IMR-90 (cell line): ENCODE measurements at regions not wholly inside any gene's neighbourhood (a gene's known extent, or its start where the extent isn't known, plus 50 kb on each side); places are given as distances from the start of the nearest gene placed in this dataset.

ENCODE experiments used
- BHLHE40 ChIP-seq: fragments of 150-350 bp; IDR thresholded peaks from 2 replicates; pipeline ENCODE4 v1.6.1; 2016; ENCODE audit warnings: mild to moderate bottlenecking, low read depth, low read length
- CTCF ChIP-seq: conservative IDR thresholded peaks from 2 replicates; pipeline ENCODE4 v1.5.1; 2012; ENCODE audit warnings: mild to moderate bottlenecking, low read depth, low read length, improper control_type of control experiment
- ELK1 ChIP-seq: fragments of 150-350 bp; IDR thresholded peaks from 2 replicates; pipeline ENCODE4 v1.6.1; 2016; ENCODE audit warnings: low read depth, mild to moderate bottlenecking, low read length, moderate library complexity, borderline replicate concordance
- FOS ChIP-seq: fragments of 150-350 bp; IDR thresholded peaks from 2 replicates; pipeline ENCODE4 v1.6.1; 2016; ENCODE audit warnings: low read depth, low read length
- POLR2A ChIP-seq: IDR thresholded peaks from 2 replicates; pipeline ENCODE4 v1.6.1; 2012; ENCODE audit warnings: mild to moderate bottlenecking, low read depth, low read length
- RCOR1 ChIP-seq: IDR thresholded peaks from 2 replicates; pipeline ENCODE4 v1.6.1; 2012; ENCODE audit warnings: mild to moderate bottlenecking, low read length, improper control_type of control experiment; ENCODE audit not compliant: insufficient replicate concordance

- TF ChIP-seq CTCF, result no peak
- no peak for TF ChIP-seq BHLHE40
- TF ChIP-seq ELK1, result no peak
- no peak for TF ChIP-seq FOS
- TF ChIP-seq POLR2A, result no peak
- no peak for TF ChIP-seq RCOR1
Observed at GRCh38 chr3:178352326-178353005, 183.8 kb upstream of the KCNMB2 start.
